GM12864 (cell line): ENCODE measurements at regions not wholly inside any gene's neighbourhood (a gene's known extent, or its start where the extent isn't known, plus 50 kb on each side); places are given as distances from the start of the nearest gene placed in this dataset.

Experiments used
- DNase-seq: peaks from one replicate; pipeline ENCODE4 v3.0.0-alpha.2; 2011; ENCODE audit warnings: low read depth
- H3K4me3 ChIP-seq: 2 replicates; pipeline ENCODE4 v1.5.1; 2011; ENCODE audit warnings: mild to moderate bottlenecking, low read depth, low read length, control low read depth
- TF ChIP-seq, protein P1 (sequence below): IDR thresholded peaks from 2 replicates; pipeline ENCODE4 v1.5.1; 2011; ENCODE audit warnings: low read depth, mild to moderate bottlenecking, moderate library complexity, low read length, control low read depth, inconsistent platforms; ENCODE audit errors: missing control alignments

DNA sequence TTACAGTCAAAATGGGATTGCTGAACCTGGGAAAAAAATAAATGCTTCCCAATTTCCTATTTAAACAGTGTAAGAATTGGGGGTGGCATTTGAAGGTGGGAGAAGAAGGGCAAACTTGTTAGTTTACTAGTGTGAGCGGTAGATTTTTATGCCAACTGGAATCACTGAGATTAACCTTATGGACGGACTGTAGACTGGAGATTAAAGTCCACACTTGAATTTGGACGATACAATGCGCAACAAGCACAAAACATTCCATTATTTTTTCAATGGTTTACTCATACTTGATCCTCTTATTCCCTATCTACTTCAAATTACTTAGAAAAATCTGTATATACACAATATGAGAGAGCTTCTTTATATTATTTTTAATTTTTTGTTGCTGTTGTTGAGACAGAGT is 269.6 kb upstream of the KLF14 start:
- DNase-seq = no peak
- TF ChIP-seq, protein P1, sequence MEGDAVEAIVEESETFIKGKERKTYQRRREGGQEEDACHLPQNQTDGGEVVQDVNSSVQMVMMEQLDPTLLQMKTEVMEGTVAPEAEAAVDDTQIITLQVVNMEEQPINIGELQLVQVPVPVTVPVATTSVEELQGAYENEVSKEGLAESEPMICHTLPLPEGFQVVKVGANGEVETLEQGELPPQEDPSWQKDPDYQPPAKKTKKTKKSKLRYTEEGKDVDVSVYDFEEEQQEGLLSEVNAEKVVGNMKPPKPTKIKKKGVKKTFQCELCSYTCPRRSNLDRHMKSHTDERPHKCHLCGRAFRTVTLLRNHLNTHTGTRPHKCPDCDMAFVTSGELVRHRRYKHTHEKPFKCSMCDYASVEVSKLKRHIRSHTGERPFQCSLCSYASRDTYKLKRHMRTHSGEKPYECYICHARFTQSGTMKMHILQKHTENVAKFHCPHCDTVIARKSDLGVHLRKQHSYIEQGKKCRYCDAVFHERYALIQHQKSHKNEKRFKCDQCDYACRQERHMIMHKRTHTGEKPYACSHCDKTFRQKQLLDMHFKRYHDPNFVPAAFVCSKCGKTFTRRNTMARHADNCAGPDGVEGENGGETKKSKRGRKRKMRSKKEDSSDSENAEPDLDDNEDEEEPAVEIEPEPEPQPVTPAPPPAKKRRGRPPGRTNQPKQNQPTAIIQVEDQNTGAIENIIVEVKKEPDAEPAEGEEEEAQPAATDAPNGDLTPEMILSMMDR = no peak
- no peak overlapping the region for H3K4me3 ChIP-seq

DNA sequence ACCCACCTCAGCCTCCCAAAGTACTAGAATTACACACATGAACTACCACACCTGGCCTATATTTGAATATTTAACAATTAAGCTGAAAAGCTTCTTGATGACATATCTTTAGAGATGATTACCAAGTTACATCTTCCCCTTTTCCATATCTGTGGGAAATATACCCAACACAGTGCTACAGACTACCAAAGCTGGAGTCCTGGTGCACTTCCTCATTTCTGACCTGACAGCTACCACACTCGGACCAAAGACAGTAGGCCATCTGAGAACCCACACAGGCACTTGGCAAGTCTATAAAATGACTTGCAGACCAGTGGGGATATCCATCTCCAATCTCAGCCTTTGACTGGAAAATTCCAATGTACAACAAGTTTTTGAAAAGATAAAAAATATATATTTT is 270.4 kb upstream of the KLF14 start:
- H3K4me3 ChIP-seq = no peak overlapping the region
- TF ChIP-seq, protein P1 = no peak
- no peak for DNase-seq

DNA sequence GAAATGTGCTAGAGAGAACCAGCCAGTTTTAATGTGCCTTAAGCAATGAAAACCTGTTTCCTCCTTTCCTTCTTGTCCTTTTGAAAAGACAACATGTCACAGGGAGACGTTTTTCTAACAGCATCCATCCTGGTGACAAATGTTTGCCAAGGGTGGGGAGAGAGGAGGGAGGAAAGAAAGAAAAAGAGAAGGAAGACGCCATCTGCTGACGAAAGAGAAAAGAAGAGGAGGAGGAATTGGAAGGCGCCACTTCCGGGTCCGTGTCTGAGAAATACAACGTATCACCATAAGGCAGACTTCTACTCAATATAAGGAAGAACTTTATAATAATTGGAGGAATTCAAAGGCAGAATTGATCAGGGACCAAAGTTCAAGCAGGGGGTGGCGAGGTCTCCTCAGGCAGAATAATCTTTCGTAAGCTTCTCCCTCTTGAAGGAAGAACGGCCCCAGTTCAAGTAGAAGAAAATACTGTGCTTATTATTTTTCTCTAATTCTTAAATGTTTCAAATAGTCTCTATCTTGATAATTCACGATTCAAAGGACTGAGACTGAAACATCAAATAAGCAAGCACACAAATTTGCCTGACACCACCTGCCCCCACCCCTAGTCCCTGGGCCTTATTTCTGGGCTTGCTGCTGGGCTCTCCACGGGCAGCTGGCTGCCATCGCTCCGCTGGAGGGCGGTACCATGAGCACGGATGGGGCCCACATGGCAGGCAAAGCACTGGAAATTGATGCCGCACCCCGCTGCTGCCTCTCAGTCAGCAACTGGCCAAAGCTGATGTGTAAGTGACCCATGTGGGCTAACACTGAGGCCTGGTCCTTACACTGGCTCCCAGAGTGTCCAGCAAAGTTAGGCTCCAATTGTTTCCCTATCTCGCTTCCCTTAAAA is 273.7 kb upstream of the KLF14 start:
- H3K4me3 ChIP-seq = peak overlapping the region; percentile 21; the same call in 1 of the 2 replicates
- DNase-seq = no peak
- TF ChIP-seq, protein P1 = peak; percentile 51

DNA sequence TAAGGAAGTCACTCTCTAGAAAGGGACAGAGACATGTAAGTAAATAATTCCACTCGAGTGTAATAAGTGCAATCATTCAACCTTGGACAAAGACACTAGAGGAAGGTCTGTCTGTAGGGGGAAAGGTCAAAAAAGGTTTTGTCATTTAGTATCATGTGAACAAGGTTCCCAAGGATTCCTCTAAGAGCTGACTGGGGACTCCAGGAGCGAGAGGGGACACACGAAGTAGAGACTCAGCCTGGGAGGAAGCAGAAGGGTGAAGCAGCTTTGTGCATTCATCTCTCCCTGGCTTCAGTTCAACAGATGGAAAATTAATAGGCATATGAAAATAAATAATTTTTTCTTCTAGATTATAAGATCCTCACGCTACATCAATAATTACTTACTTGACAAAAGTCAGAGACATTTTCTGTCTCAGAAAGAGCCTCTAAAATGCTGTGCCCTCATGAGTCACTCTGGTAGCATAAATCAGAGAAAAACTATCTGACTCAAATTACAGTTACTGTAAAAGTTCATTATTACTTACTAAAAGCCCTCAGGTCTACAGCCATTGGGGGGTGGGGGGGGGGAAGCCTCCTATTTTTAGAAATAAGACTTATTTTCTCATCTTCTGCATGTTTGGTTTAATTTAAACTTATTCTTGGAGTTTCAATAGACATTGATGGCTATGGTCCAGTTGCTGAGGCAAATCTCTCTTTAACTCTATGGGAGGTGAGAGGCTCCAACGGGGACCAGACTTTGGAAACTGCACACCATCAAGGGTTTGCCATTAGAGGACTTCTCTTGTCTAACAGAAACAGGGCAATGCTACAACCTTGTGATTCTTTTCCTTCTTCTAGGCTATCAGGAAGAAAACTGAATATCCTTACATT is 275.1 kb upstream of the KLF14 start:
- no peak for DNase-seq
- no peak overlapping the region; the same call in 1 of the 2 replicates for H3K4me3 ChIP-seq
- TF ChIP-seq, protein P1 = no peak

DNA sequence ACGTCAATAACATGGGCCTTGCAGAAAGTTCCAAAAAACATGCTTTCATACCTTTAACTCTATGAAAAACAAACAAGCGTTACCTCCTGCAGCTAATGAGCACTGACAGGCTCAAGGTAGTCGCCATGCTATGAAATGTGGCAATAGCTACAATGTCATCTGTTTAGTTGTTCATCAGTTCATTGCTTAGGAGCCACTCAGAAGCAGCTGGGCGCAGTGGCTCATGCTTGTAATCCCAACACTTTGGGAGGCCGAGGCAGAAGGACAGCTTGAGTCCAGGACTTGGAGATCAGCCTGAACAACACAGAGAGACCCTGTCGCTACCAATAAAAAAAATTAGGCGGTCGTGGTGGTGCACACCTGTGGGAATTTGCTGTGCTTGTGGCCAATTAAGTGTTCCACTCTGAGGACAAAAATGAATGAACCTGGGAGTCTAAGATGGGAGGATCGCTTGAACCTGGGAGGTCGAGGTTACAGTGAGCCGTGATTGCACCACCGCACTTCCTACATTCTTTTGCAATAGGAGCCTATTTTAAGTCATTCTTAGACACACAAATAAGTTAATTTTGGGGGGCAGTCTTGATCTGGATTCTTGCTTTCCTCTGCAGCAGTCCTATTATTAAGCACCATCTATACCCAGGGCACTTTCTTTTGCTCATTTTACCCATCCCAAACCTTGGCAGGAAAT is 276.2 kb upstream of the KLF14 start:
- DNase-seq = no peak
- TF ChIP-seq, protein P1 = no peak
- H3K4me3 ChIP-seq = no peak overlapping the region

DNA sequence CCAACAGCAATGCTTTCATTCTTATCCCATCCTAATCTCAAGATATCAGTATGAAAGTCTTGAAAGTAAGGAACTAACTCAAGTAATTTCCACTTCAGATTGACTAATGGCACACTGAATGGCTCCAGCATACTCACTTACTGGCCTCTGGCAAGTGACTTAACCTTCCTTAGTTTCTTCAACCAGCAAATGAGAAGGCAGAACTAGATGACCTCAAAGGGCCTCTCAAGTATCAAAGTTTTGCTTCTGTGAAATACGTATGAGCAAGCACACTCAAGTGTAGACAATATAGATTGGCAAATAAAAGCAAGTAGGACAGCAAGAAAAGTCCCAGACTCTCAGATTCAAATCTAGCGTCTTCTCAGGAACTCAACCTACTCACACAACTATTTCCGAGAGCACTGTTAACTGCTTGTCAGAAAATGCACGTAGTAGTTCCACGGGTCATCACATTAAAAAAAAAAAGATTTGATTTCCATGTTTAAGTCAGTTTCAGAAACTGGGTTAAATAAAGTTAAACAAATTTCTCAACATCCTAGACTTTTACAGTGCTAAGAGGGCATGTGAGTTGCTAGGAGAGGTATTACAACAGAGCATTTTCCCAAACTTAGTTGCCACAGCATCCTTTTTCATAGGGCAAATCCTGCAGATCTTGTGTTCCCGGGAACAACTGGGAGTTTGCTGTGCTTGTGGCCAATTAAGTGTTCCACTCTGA is 276.9 kb upstream of the KLF14 start:
- DNase-seq = no peak
- TF ChIP-seq, protein P1 = no peak
- H3K4me3 ChIP-seq = peak overlapping the region; percentile 15; the same call in 1 of the 2 replicates
